Muscle of arm (tissue), 1 donor: ENCODE measurements at regions not wholly inside any gene's neighbourhood (a gene's known extent, or its start where the extent isn't known, plus 50 kb on each side); places are given as distances from the start of the nearest gene placed in this dataset.

ENCODE experiments used
- DNase-seq: peaks from one replicate; pipeline ENCODE4 v3.0.0-alpha.2; 2013

DNA sequence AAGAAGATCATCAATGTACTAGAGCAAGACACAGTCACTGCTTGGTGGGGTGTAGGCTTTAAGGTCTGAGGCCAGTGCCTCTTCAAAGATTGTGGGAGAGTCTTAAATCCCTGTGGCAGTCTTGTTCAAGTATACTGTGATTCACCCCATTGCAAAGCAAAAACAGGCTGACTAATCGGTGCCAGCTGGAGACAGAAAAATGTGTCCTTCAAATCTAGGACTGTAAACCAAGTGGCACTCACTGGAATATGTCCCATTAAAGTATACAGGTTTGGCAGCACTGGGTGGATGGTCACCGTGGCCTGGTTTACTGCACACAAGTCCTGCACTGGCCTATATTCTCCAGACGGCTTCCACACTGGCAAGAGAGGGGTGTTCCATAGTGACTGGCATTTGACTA is 1315.3 kb downstream of the TMEM121 start:
- DNase-seq: no peak

DNA sequence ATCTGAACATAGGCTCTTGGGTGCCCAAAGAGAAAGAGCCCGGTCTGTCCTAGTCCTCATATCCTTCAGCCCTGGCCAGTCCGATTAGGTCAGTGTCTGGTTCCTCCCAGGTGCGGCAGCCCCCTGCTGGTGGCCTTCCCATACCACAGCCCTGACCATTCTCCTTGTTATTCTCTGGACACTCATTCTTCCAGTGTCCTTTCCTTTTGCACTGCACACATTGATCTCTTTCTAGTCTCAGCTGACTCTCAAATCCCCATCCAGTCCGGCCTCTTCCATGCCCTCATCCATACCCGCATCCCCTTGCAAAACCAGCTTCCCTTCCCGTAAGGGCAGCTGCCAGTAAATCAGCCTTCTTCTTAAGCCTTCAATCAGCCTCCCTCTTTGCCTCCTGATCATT is 1316.3 kb downstream of the TMEM121 start:
- no peak for DNase-seq

DNA sequence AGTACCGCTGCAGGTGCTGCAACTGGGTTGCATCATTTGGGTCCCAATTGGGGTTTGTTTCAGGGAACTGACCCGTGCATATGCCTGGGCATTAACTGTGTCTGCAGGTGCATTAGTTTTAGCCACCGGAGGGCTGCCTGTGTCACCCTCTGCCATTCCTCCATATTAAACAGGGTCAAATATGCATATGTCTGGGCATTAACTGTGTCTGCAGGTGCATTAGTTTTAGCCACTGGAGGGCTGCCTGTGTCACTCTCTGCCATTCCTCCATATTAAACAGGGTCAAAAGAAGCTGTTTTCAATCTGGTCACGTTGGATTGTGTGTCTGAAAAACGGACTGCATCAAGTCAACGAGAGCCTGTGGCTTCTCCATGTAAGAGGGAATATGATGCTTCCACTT is 1317.0 kb downstream of the TMEM121 start:
- DNase-seq: no peak

GRCh38 chr14:106843951-106844483 is 1317.6 kb downstream of the TMEM121 start:
- no peak for DNase-seq

DNA sequence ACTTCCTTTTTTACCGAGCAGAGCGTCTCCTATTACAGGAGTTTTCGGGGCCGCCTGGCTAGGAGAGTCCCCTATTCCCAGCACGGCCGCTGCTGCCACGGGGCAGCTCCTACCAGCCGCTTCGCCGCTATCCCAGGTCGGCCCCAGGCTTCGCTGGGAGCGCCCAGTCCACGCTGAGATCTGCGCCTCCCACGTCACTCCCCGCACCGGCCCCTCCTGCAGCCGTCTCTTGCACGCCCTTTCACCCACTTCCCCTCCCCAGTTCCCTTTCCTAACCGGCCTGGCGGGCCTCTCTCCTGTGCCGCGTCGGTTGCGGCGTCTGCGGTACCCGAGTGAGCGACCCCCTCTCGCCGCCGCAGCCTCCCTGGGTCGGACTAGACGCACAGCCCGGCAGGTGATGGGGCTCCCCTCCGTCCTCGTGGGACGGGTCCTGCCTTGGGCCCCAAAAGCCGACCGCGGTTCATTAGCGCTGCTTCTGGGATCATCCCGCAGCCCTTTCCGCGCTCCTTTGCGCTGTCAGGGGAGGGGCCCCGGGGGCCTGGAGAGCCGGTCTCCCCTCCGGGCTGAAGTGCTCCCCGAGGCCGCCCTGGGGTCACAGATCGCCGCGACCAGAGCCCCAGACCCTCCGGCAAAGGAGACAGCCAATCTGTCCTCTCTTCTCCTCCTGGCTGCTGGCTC is 1318.4 kb downstream of the TMEM121 start:
- no peak for DNase-seq

DNA sequence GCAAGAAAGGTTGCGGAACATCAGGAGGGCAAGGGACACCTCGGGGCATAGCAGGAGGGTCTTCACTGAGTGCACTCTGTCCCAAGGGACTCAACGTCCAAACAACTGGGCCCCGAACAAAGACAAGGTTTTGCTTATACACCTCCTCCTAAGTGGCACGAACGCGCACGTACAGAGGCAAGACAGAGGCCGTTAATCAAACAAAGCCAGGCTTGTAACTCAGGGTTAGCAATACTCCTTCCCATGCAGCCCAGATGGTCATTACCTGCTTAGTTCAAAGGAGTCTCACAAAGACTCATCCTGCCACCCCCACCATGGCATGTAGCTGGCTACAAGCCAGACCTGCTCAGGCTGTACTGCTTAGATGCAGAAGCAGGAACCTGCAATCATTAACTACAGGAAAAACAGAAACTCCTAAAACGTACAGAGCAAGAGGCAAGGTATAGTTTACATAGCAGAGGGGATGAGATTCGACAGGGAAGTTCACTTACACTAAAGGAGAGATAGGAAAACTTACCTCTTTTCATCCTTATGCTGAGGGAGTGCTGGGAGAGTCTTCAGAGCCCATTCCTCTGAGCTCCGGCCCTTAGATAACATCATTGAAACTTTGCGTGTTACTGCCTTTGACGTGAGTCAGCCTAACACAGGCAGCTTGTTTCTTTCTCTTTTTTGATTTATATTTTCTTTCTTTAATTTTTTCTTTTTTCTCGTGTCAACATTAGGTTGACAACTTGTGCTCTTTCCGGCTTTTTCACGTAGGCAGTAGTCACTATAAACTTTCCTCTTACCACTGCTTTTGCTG is 1319.1 kb downstream of the TMEM121 start:
- no peak for DNase-seq

- no peak for DNase-seq
These were observed 1319.8 kb downstream of the TMEM121 start for GRCh38 chr14:106846218-106846617.

DNA sequence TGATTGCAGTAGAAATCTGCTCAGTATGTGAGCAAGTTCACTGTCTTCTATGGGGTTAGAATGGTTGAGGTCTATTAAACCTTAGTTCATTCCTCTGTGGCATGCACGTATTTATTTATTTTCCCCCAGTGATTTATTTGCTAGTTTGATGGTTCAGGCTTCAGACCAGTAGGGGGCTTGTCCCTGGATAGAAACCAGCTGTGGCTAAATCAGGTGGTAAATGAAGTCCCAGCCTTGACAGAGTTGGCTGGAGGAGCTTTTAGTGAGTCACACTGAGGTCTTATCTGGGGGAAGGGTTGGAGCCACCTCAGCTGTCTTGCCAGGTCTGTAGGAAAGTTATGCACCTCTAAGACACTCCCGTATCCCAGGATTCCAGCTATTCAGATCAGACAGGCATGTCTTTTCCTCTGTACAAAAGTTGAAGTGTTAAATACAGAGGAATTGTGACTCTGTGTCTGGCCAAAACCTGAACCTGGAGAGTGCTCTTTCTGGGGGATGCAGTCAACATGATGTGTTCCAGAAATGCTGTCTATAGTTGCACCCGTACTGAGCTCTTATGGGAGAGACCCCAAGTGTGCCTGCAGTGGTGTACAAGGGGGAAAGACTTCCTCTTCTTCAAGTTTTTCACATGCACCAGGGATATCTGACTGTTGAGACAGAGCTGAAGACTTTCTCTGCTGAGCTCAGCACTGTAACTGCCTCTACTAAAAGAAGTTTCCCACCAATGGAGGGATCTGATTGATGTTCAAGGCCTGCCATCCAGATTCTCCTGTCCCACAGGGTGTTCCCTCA is 1322.1 kb downstream of the TMEM121 start:
- no peak for DNase-seq

GRCh38 chr14:106850913-106851825 is 1324.8 kb downstream of the TMEM121 start:
- no peak for DNase-seq

DNA sequence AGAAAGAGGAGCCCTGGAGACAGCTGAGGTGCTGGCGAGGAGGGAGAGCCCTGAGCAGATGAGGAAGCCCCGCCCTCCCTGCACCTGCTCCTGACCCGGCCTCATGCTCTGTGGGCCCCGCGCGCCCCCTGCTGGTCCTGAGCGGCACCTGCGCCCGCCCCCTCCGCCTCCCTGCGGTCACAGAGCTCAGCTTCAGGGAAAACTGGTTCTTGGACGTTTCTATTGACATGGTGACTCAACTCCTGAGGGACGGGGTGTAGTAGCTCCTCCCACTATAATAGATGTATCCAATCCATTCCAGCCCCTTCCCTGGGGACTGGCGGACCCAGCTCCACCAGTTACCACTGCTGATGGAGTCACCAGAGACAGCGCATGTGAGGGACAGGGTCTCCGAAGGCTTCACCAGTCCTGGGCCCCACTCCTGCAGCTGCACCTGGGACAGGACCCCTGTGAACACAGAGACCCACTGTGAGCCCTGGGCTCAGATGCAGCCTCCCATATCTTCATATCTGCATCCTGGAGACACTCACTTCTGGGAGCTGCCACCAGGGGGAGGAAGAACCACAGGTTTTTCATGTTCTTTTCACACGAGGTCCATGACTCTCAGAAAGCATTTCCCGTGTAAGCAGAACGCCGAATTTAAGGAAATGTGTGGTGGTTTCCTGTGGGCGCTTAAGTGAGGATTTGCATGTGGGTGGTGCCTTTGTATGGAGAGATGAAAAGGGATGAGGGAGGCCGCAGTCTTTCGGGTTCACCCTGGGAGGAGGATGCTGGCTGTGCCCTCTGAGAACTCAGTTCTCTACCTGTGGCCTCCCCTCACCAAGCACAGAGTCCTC is 1346.4 kb downstream of the TMEM121 start:
- DNase-seq: no peak

- no peak for DNase-seq
These were observed 1348.0 kb downstream of the TMEM121 start for GRCh38 chr14:106874350-106874749.

DNA sequence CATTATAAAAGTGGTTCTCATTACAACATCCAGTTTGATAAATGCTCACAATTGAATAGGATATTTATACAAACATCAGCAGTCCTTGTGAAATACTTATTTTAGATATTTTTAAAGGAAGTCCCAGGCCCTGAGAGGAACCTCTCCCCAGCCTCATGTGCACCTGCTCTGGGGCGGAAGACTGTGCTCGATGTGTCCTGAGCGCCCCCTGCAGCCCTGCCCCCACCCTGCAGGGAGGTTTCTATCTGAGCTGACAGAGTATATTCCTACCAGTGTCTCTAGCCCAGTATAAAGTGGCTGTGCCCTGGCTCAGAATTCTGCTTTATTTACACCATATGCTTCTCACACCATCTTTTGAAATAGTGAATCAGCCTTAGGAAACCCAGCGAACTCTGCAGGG is 1349.1 kb downstream of the TMEM121 start:
- DNase-seq: no peak

GRCh38 chr14:106876711-106877110 is 1350.3 kb downstream of the TMEM121 start:
- no peak for DNase-seq

- DNase-seq: no peak
These were observed 1351.1 kb downstream of the TMEM121 start for GRCh38 chr14:106877517-106877916.

- DNase-seq: no peak
These were observed 1352.9 kb downstream of the TMEM121 start for GRCh38 chr14:106879241-106879640.

DNA sequence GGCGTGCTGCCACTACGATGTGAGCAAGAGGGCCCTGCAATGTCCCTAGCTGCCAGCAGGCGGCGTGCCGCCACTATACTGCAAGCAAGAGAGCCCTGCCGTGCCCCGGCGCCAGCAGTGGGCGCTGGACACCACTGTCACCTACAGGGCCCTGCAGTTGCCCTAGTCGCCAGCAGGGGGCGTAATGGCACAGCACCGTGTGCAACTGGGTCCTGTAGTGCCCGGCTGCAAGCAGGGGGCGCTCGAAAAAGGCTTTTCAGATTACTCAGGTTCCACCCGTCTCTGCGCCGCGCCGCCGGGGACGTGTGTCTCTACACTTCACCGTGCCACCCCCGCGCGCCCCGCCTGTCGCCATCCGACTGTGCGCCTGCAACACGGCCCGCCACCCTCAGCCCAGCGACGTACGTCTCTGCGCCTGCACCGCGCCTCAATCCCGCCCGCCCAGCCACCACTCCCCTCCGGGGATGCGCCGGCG is 1356.9 kb downstream of the TMEM121 start:
- no peak for DNase-seq
